HepG2 (cell line): ENCODE measurements at regions not wholly inside any gene's neighbourhood (a gene's known extent, or its start where the extent isn't known, plus 50 kb on each side); places are given as distances from the start of the nearest gene placed in this dataset.
A peak's percentile ranks its signal among the peaks of the same experiment; 100 is the strongest.

ENCODE experiments used
- ELF1 ChIP-seq: sonication (generic); formaldehyde crosslinking; IDR thresholded peaks from 2 replicates; pipeline ENCODE4 v1.4.0; 2020; ENCODE audit warnings: missing genetic modification reagents
- KAT8 ChIP-seq: IDR thresholded peaks from 2 replicates; pipeline ENCODE4 v1.6.1; 2016; ENCODE audit warnings: missing genetic modification reagents, missing compliant biosample characterization
- RARA ChIP-seq: IDR thresholded peaks from 2 replicates; pipeline ENCODE4 v1.6.1; 2016; ENCODE audit warnings: missing genetic modification reagents, missing compliant biosample characterization
- ZFP82 ChIP-seq: sonication (generic); formaldehyde crosslinking; IDR thresholded peaks from 2 replicates; pipeline ENCODE4 v1.5.1; 2020; ENCODE audit warnings: mild to moderate bottlenecking, missing genetic modification reagents, borderline replicate concordance
- ZNF350 ChIP-seq: sonication (generic); formaldehyde crosslinking; IDR thresholded peaks from 2 replicates; pipeline ENCODE4 v1.4.0; 2020; ENCODE audit warnings: mild to moderate bottlenecking, low read depth, missing genetic modification reagents, borderline replicate concordance
- ZNF512B ChIP-seq: sonication (generic); formaldehyde crosslinking; IDR thresholded peaks from 2 replicates; pipeline ENCODE4 v1.5.1; 2020; ENCODE audit warnings: missing genetic modification reagents, mild to moderate bottlenecking, borderline replicate concordance
- ZNF574 ChIP-seq: sonication (generic); formaldehyde crosslinking; IDR thresholded peaks from 2 replicates; pipeline ENCODE4 v1.4.0; 2020; ENCODE audit warnings: missing genetic modification reagents
- ZNF576 ChIP-seq: sonication (generic); formaldehyde crosslinking; IDR thresholded peaks from 2 replicates; pipeline ENCODE4 v1.4.0; 2020; ENCODE audit warnings: mild to moderate bottlenecking, missing genetic modification reagents
- ZNF609 ChIP-seq: sonication (generic); formaldehyde crosslinking; IDR thresholded peaks from 2 replicates; pipeline ENCODE4 v1.4.0; 2020; ENCODE audit warnings: mild to moderate bottlenecking, missing genetic modification reagents, borderline replicate concordance
- ZNF687 ChIP-seq: sonication (generic); formaldehyde crosslinking; IDR thresholded peaks from 2 replicates; pipeline ENCODE4 v1.5.1; 2020; ENCODE audit warnings: mild to moderate bottlenecking, missing genetic modification reagents, moderate library complexity
- ZNF781 ChIP-seq: sonication (generic); formaldehyde crosslinking; IDR thresholded peaks from 2 replicates; pipeline ENCODE4 v1.5.1; 2020; ENCODE audit warnings: borderline replicate concordance, mild to moderate bottlenecking, missing genetic modification reagents; ENCODE audit errors: not compliant biosample characterization

- TF ChIP-seq ZNF687 (peak; percentile 80), ELF1 (CRISPR knock-in tag) (peak; percentile 33; the same call in 1 of the 2 replicates), ZNF574 (CRISPR knock-in tag) (peak; percentile 50; the same call in 1 of the 2 replicates), KAT8 (CRISPR knock-in tag) (peak; percentile 47), RARA (CRISPR knock-in tag) (0 out of 2 replicates have a peak, but pooled peaks have one; percentile 5), ZNF781 (CRISPR knock-in tag) (peak; percentile 32), ZFP82 (0 out of 2 replicates have a peak, but pooled peaks have one; percentile 9), ZNF576 (CRISPR knock-in tag) (0 out of 2 replicates have a peak, but pooled peaks have one; percentile 57), ZNF512B (CRISPR knock-in tag) (peak; percentile 57; the same call in 1 of the 2 replicates), ZNF350 (0 out of 2 replicates have a peak, but pooled peaks have one; percentile 51), ZNF609 (CRISPR knock-in tag) (peak; percentile 70)
- TF ChIP-seq, all 625 proteins: peak for 167; not testable (repeated sequence) for 458
Observed at GRCh38 chr5:110005907-110006562, 316.3 kb downstream of the MAN2A1 start (continued).
